ENCODE measurements at regions not wholly inside any gene's neighbourhood (a gene's known extent, or its start where the extent isn't known, plus 50 kb on each side); places are given as distances from the start of the nearest gene placed in this dataset.

DNA sequence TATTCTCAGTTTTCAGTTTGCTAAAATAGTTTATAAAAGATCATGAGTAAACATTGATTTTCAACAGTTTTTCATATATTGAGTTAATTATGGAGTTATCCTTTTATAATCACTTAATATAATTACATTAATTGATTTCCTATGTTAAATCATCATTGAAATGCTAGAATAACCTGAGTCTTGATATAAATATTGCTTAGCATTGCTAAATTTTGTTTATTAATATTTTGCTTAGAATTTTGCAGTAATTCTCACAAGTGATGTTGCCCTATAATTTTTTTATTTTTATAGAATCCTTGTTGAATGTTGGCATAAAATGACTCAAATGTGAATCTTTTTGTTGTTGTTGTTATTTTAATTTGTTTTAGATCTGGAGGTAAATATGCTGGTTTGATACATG lies 654.2 kb downstream of the OTOL1 start:
- TF ChIP-seq, protein P1, sequence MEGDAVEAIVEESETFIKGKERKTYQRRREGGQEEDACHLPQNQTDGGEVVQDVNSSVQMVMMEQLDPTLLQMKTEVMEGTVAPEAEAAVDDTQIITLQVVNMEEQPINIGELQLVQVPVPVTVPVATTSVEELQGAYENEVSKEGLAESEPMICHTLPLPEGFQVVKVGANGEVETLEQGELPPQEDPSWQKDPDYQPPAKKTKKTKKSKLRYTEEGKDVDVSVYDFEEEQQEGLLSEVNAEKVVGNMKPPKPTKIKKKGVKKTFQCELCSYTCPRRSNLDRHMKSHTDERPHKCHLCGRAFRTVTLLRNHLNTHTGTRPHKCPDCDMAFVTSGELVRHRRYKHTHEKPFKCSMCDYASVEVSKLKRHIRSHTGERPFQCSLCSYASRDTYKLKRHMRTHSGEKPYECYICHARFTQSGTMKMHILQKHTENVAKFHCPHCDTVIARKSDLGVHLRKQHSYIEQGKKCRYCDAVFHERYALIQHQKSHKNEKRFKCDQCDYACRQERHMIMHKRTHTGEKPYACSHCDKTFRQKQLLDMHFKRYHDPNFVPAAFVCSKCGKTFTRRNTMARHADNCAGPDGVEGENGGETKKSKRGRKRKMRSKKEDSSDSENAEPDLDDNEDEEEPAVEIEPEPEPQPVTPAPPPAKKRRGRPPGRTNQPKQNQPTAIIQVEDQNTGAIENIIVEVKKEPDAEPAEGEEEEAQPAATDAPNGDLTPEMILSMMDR (IDR thresholded peaks at IDR 0.05; ENCODE audit: insufficient read depth, low read depth, low read length): no peak
- no peak for TF ChIP-seq EZH2 (IDR thresholded peaks at IDR 0.05; ENCODE audit: insufficient read depth, low read length)
